ENCODE measurements at regions not wholly inside any gene's neighbourhood (a gene's known extent, or its start where the extent isn't known, plus 50 kb on each side); places are given as distances from the start of the nearest gene placed in this dataset.

- H3K9me3 ChIP-seq = no peaks in the 10 kb centered on the region
- TF ChIP-seq, protein P1, sequence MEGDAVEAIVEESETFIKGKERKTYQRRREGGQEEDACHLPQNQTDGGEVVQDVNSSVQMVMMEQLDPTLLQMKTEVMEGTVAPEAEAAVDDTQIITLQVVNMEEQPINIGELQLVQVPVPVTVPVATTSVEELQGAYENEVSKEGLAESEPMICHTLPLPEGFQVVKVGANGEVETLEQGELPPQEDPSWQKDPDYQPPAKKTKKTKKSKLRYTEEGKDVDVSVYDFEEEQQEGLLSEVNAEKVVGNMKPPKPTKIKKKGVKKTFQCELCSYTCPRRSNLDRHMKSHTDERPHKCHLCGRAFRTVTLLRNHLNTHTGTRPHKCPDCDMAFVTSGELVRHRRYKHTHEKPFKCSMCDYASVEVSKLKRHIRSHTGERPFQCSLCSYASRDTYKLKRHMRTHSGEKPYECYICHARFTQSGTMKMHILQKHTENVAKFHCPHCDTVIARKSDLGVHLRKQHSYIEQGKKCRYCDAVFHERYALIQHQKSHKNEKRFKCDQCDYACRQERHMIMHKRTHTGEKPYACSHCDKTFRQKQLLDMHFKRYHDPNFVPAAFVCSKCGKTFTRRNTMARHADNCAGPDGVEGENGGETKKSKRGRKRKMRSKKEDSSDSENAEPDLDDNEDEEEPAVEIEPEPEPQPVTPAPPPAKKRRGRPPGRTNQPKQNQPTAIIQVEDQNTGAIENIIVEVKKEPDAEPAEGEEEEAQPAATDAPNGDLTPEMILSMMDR (IDR thresholded peaks at IDR 0.05) = no peak
- no peaks in the 10 kb centered on the region for H3K27me3 ChIP-seq
- H3K4me3 ChIP-seq (ENCODE audit: low read depth in 1 of 2, low read length in 1 of 2) = no peak overlapping the region
- H3K27ac ChIP-seq = no peak overlapping the region
- H3K4me1 ChIP-seq (ENCODE audit: control insufficient read depth in 1 of 2, insufficient read depth in 1 of 2, low read depth in 1 of 2, low read length in 1 of 2) = no peaks in the 10 kb centered on the region
- no peaks in the 10 kb centered on the region for H3K36me3 ChIP-seq
Observed at GRCh38 chr4:187839765-187840164, 155.8 kb upstream of the ZFP42 start.

GRCh38 chr4:187840814-187841213 lies 154.8 kb upstream of the ZFP42 start:
- H3K27me3 ChIP-seq = no peaks in the 10 kb centered on the region
- H3K9me3 ChIP-seq = no peaks in the 10 kb centered on the region
- H3K27ac ChIP-seq = no peak overlapping the region
- no peak overlapping the region for H3K4me3 ChIP-seq (ENCODE audit: low read depth in 1 of 2, low read length in 1 of 2)
- no peaks in the 10 kb centered on the region for H3K4me1 ChIP-seq (ENCODE audit: control insufficient read depth in 1 of 2, insufficient read depth in 1 of 2, low read depth in 1 of 2, low read length in 1 of 2)
- TF ChIP-seq, protein P1 (IDR thresholded peaks at IDR 0.05) = no peak
- no peaks in the 10 kb centered on the region for H3K36me3 ChIP-seq

DNA sequence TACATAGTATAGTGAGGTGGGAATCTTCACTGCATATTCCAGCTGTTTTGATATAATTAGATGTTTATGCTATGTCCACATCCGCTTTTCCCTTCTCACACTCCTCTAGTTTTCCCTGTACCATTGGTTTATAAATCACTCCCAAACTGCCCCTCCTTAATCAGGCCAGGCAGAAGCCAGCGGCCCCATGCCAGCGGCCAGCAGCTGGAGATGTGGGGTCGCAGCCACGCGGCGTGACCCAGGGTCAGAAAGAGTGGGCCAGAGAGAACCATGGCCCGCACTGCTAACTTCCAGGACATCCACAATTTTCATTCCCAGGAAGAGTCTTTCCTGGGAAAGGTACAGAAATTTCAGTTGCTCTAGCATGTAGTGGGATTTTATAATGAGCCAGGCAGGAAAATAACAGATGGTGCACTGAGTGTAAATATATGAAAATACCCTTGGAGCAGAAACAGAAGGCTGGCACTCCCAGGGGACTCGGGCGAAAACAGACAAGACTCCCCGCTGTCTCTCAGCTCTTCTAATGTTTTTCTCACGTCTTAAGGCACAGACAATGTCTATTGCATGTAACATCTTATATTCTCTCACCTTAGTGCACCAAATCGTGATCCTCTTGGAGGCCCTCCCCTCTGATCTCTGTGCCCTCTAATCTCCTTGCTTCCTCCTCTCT lies 145.9 kb upstream of the ZFP42 start:
- H3K36me3 ChIP-seq = no peaks in the 10 kb centered on the region
- H3K4me3 ChIP-seq (ENCODE audit: low read depth in 1 of 2, low read length in 1 of 2) = no peak overlapping the region
- H3K27ac ChIP-seq = no peak overlapping the region
- H3K4me1 ChIP-seq (ENCODE audit: control insufficient read depth in 1 of 2, insufficient read depth in 1 of 2, low read depth in 1 of 2, low read length in 1 of 2) = no peaks in the 10 kb centered on the region
- H3K27me3 ChIP-seq = no peaks in the 10 kb centered on the region
- no peaks in the 10 kb centered on the region for H3K9me3 ChIP-seq
- TF ChIP-seq, protein P1 (IDR thresholded peaks at IDR 0.05) = no peak

GRCh38 chr4:187865914-187866313 lies 129.7 kb upstream of the ZFP42 start:
- Histone ChIP-seq H3K4me3 (ENCODE audit: low read depth in 1 of 2, low read length in 1 of 2) (no peak overlapping the region), H3K9me3 (no peaks in the 10 kb centered on the region), H3K4me1 (ENCODE audit: control insufficient read depth in 1 of 2, insufficient read depth in 1 of 2, low read depth in 1 of 2, low read length in 1 of 2) (no peaks in the 10 kb centered on the region), H3K27me3 (no peaks in the 10 kb centered on the region), H3K27ac (no peak overlapping the region), H3K36me3 (no peaks in the 10 kb centered on the region)
- TF ChIP-seq, protein P1 (IDR thresholded peaks at IDR 0.05) = no peak

- Histone ChIP-seq H3K4me1 (ENCODE audit: control insufficient read depth in 1 of 2, insufficient read depth in 1 of 2, low read depth in 1 of 2, low read length in 1 of 2) (no peaks in the 10 kb centered on the region), H3K36me3 (no peaks in the 10 kb centered on the region), H3K4me3 (ENCODE audit: low read depth in 1 of 2, low read length in 1 of 2) (no peak overlapping the region), H3K9me3 (no peaks in the 10 kb centered on the region), H3K27me3 (no peaks in the 10 kb centered on the region), H3K27ac (no peak overlapping the region)
- TF ChIP-seq, protein P1 (IDR thresholded peaks at IDR 0.05) = no peak
Observed at GRCh38 chr4:187883049-187883448, 112.5 kb upstream of the ZFP42 start.

Measured in neutrophil (primary cell).